Cardiac muscle cell (in vitro differentiated cells and primary cell): ENCODE measurements at regions not wholly inside any gene's neighbourhood (a gene's known extent, or its start where the extent isn't known, plus 50 kb on each side); places are given as distances from the start of the nearest gene placed in this dataset.

ENCODE experiments used
- DNase-seq, 2 donors: peaks; one replicate each; pipeline versions ENCODE4 v3.0.0 to v3.0.0-alpha.2; 2010 to 2017; ENCODE audit warnings: low read depth in 1 of 2, low spot score in 1 of 2
- H3K27ac ChIP-seq: fragments of 200-600 bp; sonication (generic); 2 replicates; pipeline ENCODE4 v1.5.1; 2016
- H3K27me3 ChIP-seq: fragments of 200-600 bp; sonication (generic); 2 replicates; pipeline ENCODE4 v1.6.0; 2016; ENCODE audit warnings: control low read depth
- H3K36me3 ChIP-seq: fragments of 200-600 bp; sonication (generic); 2 replicates; pipeline ENCODE4 v1.5.1; 2016; ENCODE audit warnings: control low read depth
- H3K4me1 ChIP-seq: fragments of 200-600 bp; sonication (generic); 2 replicates; pipeline ENCODE4 v1.8.1; 2017; ENCODE audit warnings: low read depth, mild to moderate bottlenecking, mixed run types
- H3K4me3 ChIP-seq: fragments of 200-600 bp; sonication (generic); 2 replicates; pipeline ENCODE4 v1.5.1; 2016; ENCODE audit warnings: mild to moderate bottlenecking
- H3K9me3 ChIP-seq: fragments of 200-600 bp; sonication (generic); 2 replicates; pipeline ENCODE4 v1.5.1; 2017; ENCODE audit warnings: low read depth, mild to moderate bottlenecking, control low read depth
- TF ChIP-seq, protein P1 (sequence below): IDR thresholded peaks from 2 replicates; pipeline ENCODE4 v1.5.1; 2012; ENCODE audit warnings: low read depth, mild to moderate bottlenecking, low read length

GRCh38 chr3:81048058-81048665 is 713.3 kb downstream of the GBE1 start:
- DNase-seq, result no peak
- H3K4me3 ChIP-seq, result no peak overlapping the region
- no peaks in the 10 kb centered on the region for H3K36me3 ChIP-seq
- TF ChIP-seq, protein P1, sequence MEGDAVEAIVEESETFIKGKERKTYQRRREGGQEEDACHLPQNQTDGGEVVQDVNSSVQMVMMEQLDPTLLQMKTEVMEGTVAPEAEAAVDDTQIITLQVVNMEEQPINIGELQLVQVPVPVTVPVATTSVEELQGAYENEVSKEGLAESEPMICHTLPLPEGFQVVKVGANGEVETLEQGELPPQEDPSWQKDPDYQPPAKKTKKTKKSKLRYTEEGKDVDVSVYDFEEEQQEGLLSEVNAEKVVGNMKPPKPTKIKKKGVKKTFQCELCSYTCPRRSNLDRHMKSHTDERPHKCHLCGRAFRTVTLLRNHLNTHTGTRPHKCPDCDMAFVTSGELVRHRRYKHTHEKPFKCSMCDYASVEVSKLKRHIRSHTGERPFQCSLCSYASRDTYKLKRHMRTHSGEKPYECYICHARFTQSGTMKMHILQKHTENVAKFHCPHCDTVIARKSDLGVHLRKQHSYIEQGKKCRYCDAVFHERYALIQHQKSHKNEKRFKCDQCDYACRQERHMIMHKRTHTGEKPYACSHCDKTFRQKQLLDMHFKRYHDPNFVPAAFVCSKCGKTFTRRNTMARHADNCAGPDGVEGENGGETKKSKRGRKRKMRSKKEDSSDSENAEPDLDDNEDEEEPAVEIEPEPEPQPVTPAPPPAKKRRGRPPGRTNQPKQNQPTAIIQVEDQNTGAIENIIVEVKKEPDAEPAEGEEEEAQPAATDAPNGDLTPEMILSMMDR, result no peak
- no peaks in the 10 kb centered on the region for H3K4me1 ChIP-seq
- no peaks in the 10 kb centered on the region for H3K27me3 ChIP-seq
- no peak overlapping the region for H3K27ac ChIP-seq
- H3K9me3 ChIP-seq, result no peaks in the 10 kb centered on the region

- Histone ChIP-seq H3K9me3 (no peaks in the 10 kb centered on the region), H3K4me1 (no peaks in the 10 kb centered on the region), H3K27me3 (no peaks in the 10 kb centered on the region), H3K4me3 (no peak overlapping the region), H3K27ac (no peak overlapping the region), H3K36me3 (no peaks in the 10 kb centered on the region)
- TF ChIP-seq, protein P1, result no peak
- DNase-seq, result no peak
Measured at GRCh38 chr3:81045976-81046375, 715.5 kb downstream of the GBE1 start.

DNA sequence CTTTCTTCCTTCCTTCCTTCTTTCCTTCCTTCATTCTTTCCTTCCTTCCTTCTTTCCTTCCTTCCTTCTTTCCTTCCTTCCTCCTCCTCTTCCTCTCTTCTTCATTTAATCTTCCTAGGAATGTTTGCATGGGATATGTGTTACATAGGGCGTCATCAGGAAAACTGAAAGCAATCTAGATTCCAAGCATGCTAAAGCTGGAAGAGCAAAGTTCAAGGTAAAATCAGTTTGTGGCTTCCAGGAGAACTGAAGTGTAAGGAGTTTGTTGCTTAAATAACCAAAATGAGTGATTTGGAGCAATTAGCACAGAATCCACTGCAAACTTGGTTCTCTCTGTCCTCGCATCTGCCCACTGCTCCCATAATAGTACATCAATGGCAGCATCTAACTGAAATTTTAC is 716.2 kb downstream of the GBE1 start:
- Histone ChIP-seq H3K27ac (no peak overlapping the region), H3K27me3 (no peaks in the 10 kb centered on the region), H3K9me3 (no peaks in the 10 kb centered on the region), H3K4me1 (no peaks in the 10 kb centered on the region), H3K4me3 (no peak overlapping the region), H3K36me3 (no peaks in the 10 kb centered on the region)
- DNase-seq, result no peak
- TF ChIP-seq, protein P1, result no peak

DNA sequence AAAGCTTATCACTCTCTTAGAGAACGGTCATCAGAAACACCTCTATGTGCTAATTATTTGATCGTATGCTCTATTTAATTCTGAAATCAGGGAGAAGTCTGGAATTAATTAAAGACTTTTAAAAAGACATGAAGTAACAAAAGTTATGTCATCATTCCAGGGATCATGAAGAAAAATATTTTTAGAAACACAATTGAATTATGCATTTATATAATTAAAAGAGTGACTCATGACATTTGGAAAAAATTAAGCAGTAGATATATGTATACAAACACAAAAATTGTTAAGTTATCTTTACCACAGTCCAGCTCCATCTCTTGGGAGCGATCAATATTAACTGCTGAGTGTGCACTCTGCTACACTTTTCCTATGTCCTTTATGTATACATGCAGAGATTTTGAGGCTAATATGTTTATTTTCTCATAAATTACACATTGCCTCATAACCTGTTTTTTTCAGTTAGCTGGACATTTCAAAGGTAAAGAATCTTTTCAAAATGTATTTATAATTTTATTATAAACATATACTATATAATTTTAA is 717.7 kb downstream of the GBE1 start:
- no peak for DNase-seq
- Histone ChIP-seq H3K36me3 (no peaks in the 10 kb centered on the region), H3K4me1 (no peaks in the 10 kb centered on the region), H3K27ac (no peak overlapping the region), H3K27me3 (no peaks in the 10 kb centered on the region), H3K4me3 (no peak overlapping the region), H3K9me3 (no peaks in the 10 kb centered on the region)
- TF ChIP-seq, protein P1, result no peak

DNA sequence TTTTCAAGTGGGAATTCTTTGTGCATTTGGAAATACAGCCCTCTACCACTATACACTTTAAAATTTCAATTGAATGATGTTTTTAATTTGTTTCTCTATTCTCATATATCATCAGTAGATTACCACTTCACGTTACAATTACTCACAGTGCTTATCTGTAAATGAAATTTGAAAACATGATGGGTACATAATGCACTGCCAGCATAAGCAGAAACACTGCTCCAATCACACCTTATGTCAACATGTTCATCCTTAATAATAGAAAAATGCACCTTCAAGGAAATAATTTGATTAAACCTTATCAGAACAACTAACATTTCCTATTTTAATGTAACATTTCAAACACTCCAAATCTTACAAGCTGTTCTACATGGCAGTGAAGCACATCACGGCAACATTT is 718.4 kb downstream of the GBE1 start:
- TF ChIP-seq, protein P1, result no peak
- Histone ChIP-seq H3K27me3 (no peaks in the 10 kb centered on the region), H3K27ac (no peak overlapping the region), H3K4me1 (no peaks in the 10 kb centered on the region), H3K9me3 (no peaks in the 10 kb centered on the region), H3K36me3 (no peaks in the 10 kb centered on the region), H3K4me3 (no peak overlapping the region)
- no peak for DNase-seq

- Histone ChIP-seq H3K27me3 (no peaks in the 10 kb centered on the region), H3K4me1 (no peaks in the 10 kb centered on the region), H3K4me3 (no peak overlapping the region), H3K27ac (no peak overlapping the region), H3K9me3 (no peaks in the 10 kb centered on the region), H3K36me3 (no peaks in the 10 kb centered on the region)
- no peak for DNase-seq
- TF ChIP-seq, protein P1, result no peak
Measured at GRCh38 chr3:81041331-81041730, 720.1 kb downstream of the GBE1 start.
